Ovary (tissue), 3 donors: ENCODE measurements at regions not wholly inside any gene's neighbourhood (a gene's known extent, or its start where the extent isn't known, plus 50 kb on each side); places are given as distances from the start of the nearest gene placed in this dataset.
"Not testable (repeated sequence)": the region's sequence is repeated elsewhere in the genome, so short reads cannot be mapped to it uniquely, and the experiment has no call there.

ENCODE experiments used
- POLR2A ChIP-seq: fragments of 450-650 bp; IDR thresholded peaks from one replicate; pipeline ENCODE4 v1.6.1; 2017; ENCODE audit warnings: antibody characterized with exemption, mild to moderate bottlenecking, moderate library complexity
- TF ChIP-seq, protein P1 (sequence below), 3 donors: fragments of 450-650 bp in 2 of 3; fragments of 200-600 bp in 1 of 3; IDR thresholded peaks; one replicate each; pipeline versions ENCODE4 v1.5.1 to v1.8.0; 2016 to 2022; ENCODE audit warnings: antibody characterized with exemption in 3 of 3, mild to moderate bottlenecking in 1 of 3
- donor health status: DM: no; HTN: no; CAD: no.

DNA sequence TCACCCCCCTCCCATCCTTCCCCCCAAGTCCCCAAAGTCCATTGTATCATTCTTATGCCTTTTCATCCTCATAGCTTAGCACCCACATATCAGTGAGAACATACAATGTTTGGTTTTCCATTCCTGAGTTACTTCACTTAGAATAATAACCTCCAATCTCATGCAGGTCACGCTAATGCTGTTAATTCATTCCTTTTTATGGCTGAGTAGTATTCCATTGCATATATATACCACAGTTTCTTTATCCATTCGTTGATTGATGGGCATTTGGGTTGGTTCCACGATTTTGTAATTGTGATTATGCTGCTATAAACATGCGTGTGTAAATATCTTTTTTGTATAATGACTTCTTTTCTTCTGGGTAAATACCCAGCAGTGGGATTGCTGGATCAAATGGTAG lies 621.9 kb upstream of the NRP1 start:
- TF ChIP-seq, protein P1, sequence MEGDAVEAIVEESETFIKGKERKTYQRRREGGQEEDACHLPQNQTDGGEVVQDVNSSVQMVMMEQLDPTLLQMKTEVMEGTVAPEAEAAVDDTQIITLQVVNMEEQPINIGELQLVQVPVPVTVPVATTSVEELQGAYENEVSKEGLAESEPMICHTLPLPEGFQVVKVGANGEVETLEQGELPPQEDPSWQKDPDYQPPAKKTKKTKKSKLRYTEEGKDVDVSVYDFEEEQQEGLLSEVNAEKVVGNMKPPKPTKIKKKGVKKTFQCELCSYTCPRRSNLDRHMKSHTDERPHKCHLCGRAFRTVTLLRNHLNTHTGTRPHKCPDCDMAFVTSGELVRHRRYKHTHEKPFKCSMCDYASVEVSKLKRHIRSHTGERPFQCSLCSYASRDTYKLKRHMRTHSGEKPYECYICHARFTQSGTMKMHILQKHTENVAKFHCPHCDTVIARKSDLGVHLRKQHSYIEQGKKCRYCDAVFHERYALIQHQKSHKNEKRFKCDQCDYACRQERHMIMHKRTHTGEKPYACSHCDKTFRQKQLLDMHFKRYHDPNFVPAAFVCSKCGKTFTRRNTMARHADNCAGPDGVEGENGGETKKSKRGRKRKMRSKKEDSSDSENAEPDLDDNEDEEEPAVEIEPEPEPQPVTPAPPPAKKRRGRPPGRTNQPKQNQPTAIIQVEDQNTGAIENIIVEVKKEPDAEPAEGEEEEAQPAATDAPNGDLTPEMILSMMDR (IDR thresholded peaks at IDR 0.05): not testable (repeated sequence)
- not testable (repeated sequence) for TF ChIP-seq POLR2A
